Endothelial cell of umbilical vein (primary cell): ENCODE measurements at regions not wholly inside any gene's neighbourhood (a gene's known extent, or its start where the extent isn't known, plus 50 kb on each side); places are given as distances from the start of the nearest gene placed in this dataset.

Experiments
- BruUV-seq: library from RNA; stranded (reverse); fragments of 400-500 nt; replicated peaks from 2 replicates; lab custom pipeline; 2021; lab: Mats Ljungman, UMichigan
- CTCF ChIA-PET: fragments of 300-600, 350-600 bp; sonication (Branson Sonifier 250); formaldehyde crosslinking; loops from one replicate; lab custom pipeline; 2021; ENCODE audit warnings: antibody characterized with exemption, inconsistent platforms; lab: Charles Lee
- POLR2A ChIA-PET: fragments of 300-600, 350-600 bp; sonication (Branson Sonifier 250); formaldehyde crosslinking; loops from one replicate; lab custom pipeline; 2021; ENCODE audit warnings: antibody characterized with exemption, inconsistent platforms; lab: Charles Lee
- DNase-seq: peaks from one replicate; pipeline ENCODE4 v3.0.0-alpha.2; 2011; ENCODE audit warnings: low read depth, low spot score
- FAIRE-seq: peaks from 2 replicates; lab custom pipeline; 2011; peaks lifted over from hg19 to GRCh38; lab: Jason Lieb, UNC
- H2AFZ ChIP-seq: 2 replicates; pipeline ENCODE4 v1.6.0; 2012; ENCODE audit warnings: low read depth, low read length, control low read depth, inconsistent platforms
- H3K27ac ChIP-seq: 2 replicates; pipeline ENCODE4 v1.5.1; 2011; ENCODE audit warnings: low read depth, mild to moderate bottlenecking, control low read depth, low read length, moderate library complexity; ENCODE audit not compliant: insufficient read depth
- H3K27me3 ChIP-seq, 2 experiments: 2 replicates each; pipeline versions ENCODE4 v1.6.0 to v1.6.1; 2011; ENCODE audit warnings: low read length in 2 of 2, mixed read lengths in 1 of 2; ENCODE audit not compliant: control insufficient read depth in 2 of 2, insufficient read depth in 2 of 2
- H3K36me3 ChIP-seq, 2 experiments: 2 replicates in 1 of 2; 3 replicates in 1 of 2; pipeline ENCODE4 v1.5.1; 2011; ENCODE audit warnings: low read length in 2 of 2, mild to moderate bottlenecking in 1 of 2, moderate library complexity in 1 of 2; ENCODE audit not compliant: control insufficient read depth in 2 of 2, insufficient read depth in 2 of 2; ENCODE audit errors: extremely low read depth in 1 of 2
- H3K4me1 ChIP-seq: 3 replicates; pipeline ENCODE4 v1.5.1; 2011; ENCODE audit warnings: mild to moderate bottlenecking, low read length; ENCODE audit not compliant: control insufficient read depth, insufficient read depth; ENCODE audit errors: extremely low read depth
- H3K4me2 ChIP-seq: 2 replicates; pipeline ENCODE4 v1.6.1; 2011; ENCODE audit warnings: low read length, control low read depth, mixed read lengths; ENCODE audit not compliant: insufficient read depth
- H3K4me3 ChIP-seq, 3 experiments: fragments of 200-600 bp in 1 of 3; sonication (generic), shearing (Covaris generic) in 1 of 3; replicated peaks in 1 of 3; 2 replicates each; pipeline ENCODE4 v1.5.1; 2011 to 2016; ENCODE audit warnings: control low read depth in 3 of 3, low read length in 3 of 3, mild to moderate bottlenecking in 2 of 3, inconsistent platforms in 1 of 3, low read depth in 1 of 3, moderate library complexity in 1 of 3; ENCODE audit not compliant: insufficient read depth in 1 of 3
- H3K79me2 ChIP-seq: 2 replicates; pipeline ENCODE4 v1.6.0; 2012; ENCODE audit warnings: low read length, inconsistent platforms; ENCODE audit not compliant: control insufficient read depth, insufficient read depth
- H3K9ac ChIP-seq: replicated peaks from 2 replicates; pipeline ENCODE3; 2011; ENCODE audit warnings: low read length, control low read depth; ENCODE audit not compliant: insufficient read depth; ENCODE audit errors: extremely low read depth
- H3K9me1 ChIP-seq: replicated peaks from 3 replicates; pipeline ENCODE4 v1.6.0; 2011; ENCODE audit warnings: mild to moderate bottlenecking, low read length; ENCODE audit not compliant: control insufficient read depth, insufficient read depth; ENCODE audit errors: extremely low read depth
- H3K9me3 ChIP-seq: replicated peaks from 2 replicates; pipeline ENCODE4 v1.5.1; 2012; ENCODE audit warnings: low read length, inconsistent platforms; ENCODE audit not compliant: control insufficient read depth, insufficient read depth
- H4K20me1 ChIP-seq: replicated peaks from 2 replicates; pipeline ENCODE3; 2011; ENCODE audit warnings: mild to moderate bottlenecking, low read length; ENCODE audit not compliant: control insufficient read depth, insufficient read depth; ENCODE audit errors: extremely low read depth
- CTCF ChIP-seq, 2 donors: IDR thresholded peaks; 1 replicate in 1 of 2; 2 replicates in 1 of 2; pipeline ENCODE4 v1.5.1; 2011; ENCODE audit warnings: low read length in 2 of 2, mild to moderate bottlenecking in 2 of 2, moderate library complexity in 2 of 2, control low read depth in 1 of 2, inconsistent platforms in 1 of 2, low read depth in 1 of 2; ENCODE audit not compliant: insufficient read depth in 1 of 2; ENCODE audit errors: extremely low read depth in 1 of 2
- EZH2 ChIP-seq: IDR thresholded peaks from 2 replicates; pipeline ENCODE4 v1.6.1; 2012; ENCODE audit warnings: borderline replicate concordance, low read depth, mild to moderate bottlenecking, moderate library complexity, low read length, inconsistent platforms; ENCODE audit not compliant: severe bottlenecking
- FOS ChIP-seq: IDR thresholded peaks from 2 replicates; pipeline ENCODE4 v1.6.1; 2011; ENCODE audit warnings: mild to moderate bottlenecking, low read length, moderate library complexity, borderline replicate concordance; ENCODE audit not compliant: insufficient read depth
- GATA2 ChIP-seq: IDR thresholded peaks from 2 replicates; pipeline ENCODE4 v1.7.0; 2011; ENCODE audit warnings: low read depth, mild to moderate bottlenecking, moderate library complexity, mixed read lengths, low read length; ENCODE audit not compliant: insufficient read length, insufficient read depth
- JUN ChIP-seq: IDR thresholded peaks from 2 replicates; pipeline ENCODE4 v1.6.1; 2011; ENCODE audit warnings: borderline replicate concordance, low read depth; ENCODE audit not compliant: insufficient read length, insufficient read depth
- MAX ChIP-seq: IDR thresholded peaks from 2 replicates; pipeline ENCODE4 v1.6.1; 2011; ENCODE audit not compliant: insufficient read depth, insufficient read length
- MYC ChIP-seq: IDR thresholded peaks from one replicate; pipeline ENCODE4 v1.6.1; 2011; ENCODE audit warnings: mild to moderate bottlenecking, low read depth, low read length
- POLR2A ChIP-seq: IDR thresholded peaks from 2 replicates; pipeline ENCODE4 v1.6.1; 2012; ENCODE audit warnings: low read depth, mild to moderate bottlenecking, control low read depth, low read length
- POLR2AphosphoS5 ChIP-seq: IDR thresholded peaks from 2 replicates; pipeline ENCODE4 v1.6.1; 2012; ENCODE audit warnings: low read depth, mild to moderate bottlenecking, control low read depth, low read length, moderate library complexity; ENCODE audit not compliant: insufficient read depth
- dilution Hi-C: fragments of 300-500 bp; cut with MboI; formaldehyde crosslinking; loops from one replicate; pipeline ENCODE4 v1.15.0; 2019; ENCODE audit warnings: low sequenced_read_pairs; ENCODE audit not compliant: extremely low pct_ligation_motif_present
- intact Hi-C: fragments of 100-400 bp; cut with micrococcal nuclease; formaldehyde crosslinking; loops from one replicate; pipeline ENCODE4 v1.10.0; 2022

GRCh38 chr13:103395139-103395538 lies 328.9 kb upstream of the SLC10A2 start:
- Histone ChIP-seq H3K9me3 (peaks cover 7% of the 10 kb centered on the region), H3K27me3 (no peaks in the 10 kb centered on the region), H3K27ac (no peak overlapping the region), H3K79me2 (no peaks in the 10 kb centered on the region), H3K9ac (no peak overlapping the region), H3K4me1 (no peaks in the 10 kb centered on the region), H3K4me3 (no peak overlapping the region), H2AFZ (no peak overlapping the region), H4K20me1 (no peaks in the 10 kb centered on the region), H3K9me1 (no peaks in the 10 kb centered on the region), H3K4me2 (no peak overlapping the region), H3K36me3 (no peaks in the 10 kb centered on the region)
- FAIRE-seq, result no peak
- ChIA-PET CTCF (no interaction called here), POLR2A (no interaction called here)
- BruUV-seq, result no TSS peak
- dilution Hi-C loops (no loop called here), intact Hi-C loops (no loop called here)
- TF ChIP-seq JUN, result no peak
- TF ChIP-seq CTCF (IDR thresholded peaks at IDR 0.05; ENCODE audit: extremely low read depth in 1 of 2, insufficient read depth in 1 of 2, low read depth in 1 of 2, low read length in 2 of 2), result no peak
- no peak for TF ChIP-seq MAX
- no peak for TF ChIP-seq FOS
- no peak for TF ChIP-seq POLR2AphosphoS5
- no peak for TF ChIP-seq GATA2
- TF ChIP-seq MYC, result no peak
- no peak for TF ChIP-seq EZH2
- TF ChIP-seq POLR2A, result no peak
- no peak for DNase-seq
